Natural killer cell (primary cell): ENCODE measurements at regions not wholly inside any gene's neighbourhood (a gene's known extent, or its start where the extent isn't known, plus 50 kb on each side); places are given as distances from the start of the nearest gene placed in this dataset.

Experiments
- ATAC-seq, 3 donors: fragments of 150-1000 bp in 2 of 3; fragments of 200-7000 bp in 1 of 3; cut with Tn5 transposase; 1 replicate in 1 of 3; 2 replicates in 2 of 3; pipeline ENCODE4 v1.10.0; 2021; ENCODE audit warnings: mild to moderate bottlenecking in 2 of 3, moderate library complexity in 2 of 3
- DNase-seq, 2 donors: peaks; one replicate each; pipeline versions ENCODE4 v3.0.0 to v3.0.0-alpha.2; 2013 to 2021; ENCODE audit warnings: mixed read lengths in 1 of 2
- H3K27ac ChIP-seq: one replicate; pipeline ENCODE4 v1.5.1; 2013; ENCODE audit warnings: mild to moderate bottlenecking, low read length
- H3K27me3 ChIP-seq: one replicate; pipeline ENCODE4 v1.6.1; 2013; ENCODE audit warnings: low read length; ENCODE audit not compliant: control insufficient read depth, insufficient read depth
- H3K36me3 ChIP-seq: one replicate; pipeline ENCODE4 v1.6.1; 2013; ENCODE audit warnings: low read length; ENCODE audit not compliant: control insufficient read depth, insufficient read depth
- H3K4me1 ChIP-seq: one replicate; pipeline ENCODE4 v1.6.1; 2013; ENCODE audit warnings: low read length; ENCODE audit not compliant: control insufficient read depth, insufficient read depth
- H3K4me3 ChIP-seq: one replicate; pipeline ENCODE4 v1.5.1; 2013; ENCODE audit warnings: low read length
- H3K9me3 ChIP-seq: one replicate; pipeline ENCODE4 v1.6.1; 2013; ENCODE audit warnings: low read length; ENCODE audit not compliant: control insufficient read depth, insufficient read depth
- H3K27ac Mint-ChIP-seq, 2 donors: one replicate each; pipeline ENCODE4 v1.8.0; 2022; ENCODE audit warnings: mild to moderate bottlenecking in 2 of 2, mixed read lengths in 2 of 2, moderate library complexity in 1 of 2
- H3K27me3 Mint-ChIP-seq, 2 donors: one replicate each; pipeline ENCODE4 v1.8.0; 2022; ENCODE audit warnings: low read depth in 2 of 2, mixed read lengths in 2 of 2
- H3K36me3 Mint-ChIP-seq: one replicate; pipeline ENCODE4 v1.8.0; 2022; ENCODE audit warnings: mixed read lengths
- H3K4me1 Mint-ChIP-seq, 2 donors: one replicate each; pipeline ENCODE4 v1.8.0; 2022; ENCODE audit warnings: mixed read lengths in 2 of 2
- H3K4me3 Mint-ChIP-seq: one replicate; pipeline ENCODE4 v1.8.0; 2022; ENCODE audit warnings: mild to moderate bottlenecking, moderate library complexity, mixed read lengths
- H3K9me3 Mint-ChIP-seq, 2 donors: one replicate each; pipeline ENCODE4 v1.8.0; 2022; ENCODE audit warnings: mixed read lengths in 2 of 2
- CTCF ChIP-seq: fragments of 200-600 bp; IDR thresholded peaks from one replicate; pipeline ENCODE4 v1.8.0; 2022; ENCODE audit warnings: antibody characterized with exemption
- WGBS: methylation state at CpG from one replicate; pipeline ENCODE4 v1.1.7; 2013; ENCODE audit warnings: missing lambda C conversion rate; ENCODE audit not compliant: insufficient coverage; 5-methylcytosine and 5-hydroxymethylcytosine counted together
- intact Hi-C: fragments of 100-400 bp; cut with micrococcal nuclease; formaldehyde crosslinking; loops from one replicate; pipeline ENCODE4 v1.14.2; 2022

DNA sequence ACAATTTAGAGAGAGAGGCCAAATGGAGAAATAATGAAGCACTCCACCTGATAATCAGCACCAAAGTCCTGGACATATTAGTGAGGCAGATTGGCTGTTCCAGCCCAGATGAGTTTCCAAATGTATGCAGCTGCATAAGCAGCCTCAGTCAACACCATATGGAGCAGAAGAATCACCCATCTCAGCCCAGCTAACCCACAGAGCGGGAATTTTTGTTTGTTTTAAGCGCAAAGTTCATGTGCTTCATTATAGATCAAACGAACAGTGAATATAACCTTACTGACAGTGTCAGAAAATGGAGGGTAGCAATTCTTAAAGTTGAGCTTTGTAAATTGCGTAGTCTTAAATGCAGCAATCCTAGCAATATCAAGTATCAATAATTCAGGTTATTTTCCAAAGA lies 234.0 kb upstream of the CEP162 start:
- Mint-ChIP-seq H3K4me3 (no peak overlapping the region), H3K27me3 (no peaks in the 10 kb centered on the region), H3K4me1 (no peaks in the 10 kb centered on the region), H3K36me3 (no peaks in the 10 kb centered on the region), H3K9me3 (peaks cover 8 to 12% of the 10 kb centered on the region in 2 donors), H3K27ac (no peak overlapping the region)
- ATAC-seq (no peak), DNase-seq (no peak)
- H3K36me3 ChIP-seq, result no peaks in the 10 kb centered on the region
- 86% methylated on average over 3 of the region's 4 CpGs for WGBS
- H3K9me3 ChIP-seq, result no peaks in the 10 kb centered on the region
- no peaks in the 10 kb centered on the region for H3K4me1 ChIP-seq
- TF ChIP-seq CTCF, result no peak
- H3K27me3 ChIP-seq, result no peaks in the 10 kb centered on the region
- intact Hi-C loops, result no loop called here
- no peak overlapping the region for H3K27ac ChIP-seq
- H3K4me3 ChIP-seq, result no peak overlapping the region

DNA sequence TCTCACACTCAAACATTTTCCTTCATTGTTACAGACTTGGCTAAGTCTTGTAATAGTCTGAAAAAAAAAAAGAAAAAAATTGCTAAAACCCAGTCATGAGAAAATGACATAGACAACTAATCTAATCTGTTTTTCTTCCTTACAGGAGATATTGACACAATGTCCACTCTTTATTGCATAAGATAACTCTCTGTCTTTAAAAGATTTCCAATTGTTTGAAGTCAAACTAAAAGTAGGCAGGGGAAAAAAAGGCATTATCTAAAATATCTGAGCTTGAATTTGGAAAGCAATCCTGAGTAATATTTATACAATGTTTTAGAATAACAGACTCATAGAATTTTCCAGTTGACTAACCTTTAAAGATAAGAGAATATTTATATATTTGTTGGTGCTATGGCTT lies 233.0 kb upstream of the CEP162 start:
- Histone ChIP-seq H3K9me3 (no peaks in the 10 kb centered on the region), H3K4me3 (no peak overlapping the region), H3K27me3 (no peaks in the 10 kb centered on the region), H3K27ac (no peak overlapping the region), H3K4me1 (no peaks in the 10 kb centered on the region), H3K36me3 (no peaks in the 10 kb centered on the region)
- H3K9me3 Mint-ChIP-seq, result peaks cover 8 to 12% of the 10 kb centered on the region in 2 donors
- H3K27me3 Mint-ChIP-seq, result no peaks in the 10 kb centered on the region
- DNase-seq, result no peak
- ATAC-seq, result no peak
- H3K4me3 Mint-ChIP-seq, result no peak overlapping the region
- no peak for TF ChIP-seq CTCF
- no peak overlapping the region for H3K27ac Mint-ChIP-seq
- H3K36me3 Mint-ChIP-seq, result no peaks in the 10 kb centered on the region
- intact Hi-C loops, result no loop called here
- H3K4me1 Mint-ChIP-seq, result no peaks in the 10 kb centered on the region

GRCh38 chr6:84459401-84459800 lies 232.0 kb upstream of the CEP162 start:
- Histone ChIP-seq H3K4me3 (no peak overlapping the region), H3K27me3 (no peaks in the 10 kb centered on the region), H3K9me3 (no peaks in the 10 kb centered on the region), H3K27ac (no peak overlapping the region), H3K4me1 (no peaks in the 10 kb centered on the region), H3K36me3 (no peaks in the 10 kb centered on the region)
- intact Hi-C loops, result no loop called here
- ATAC-seq, result no peak
- Mint-ChIP-seq H3K36me3 (no peaks in the 10 kb centered on the region), H3K27me3 (no peaks in the 10 kb centered on the region), H3K9me3 (peaks cover 7 to 12% of the 10 kb centered on the region in 2 donors), H3K27ac (no peak overlapping the region), H3K4me1 (no peaks in the 10 kb centered on the region), H3K4me3 (no peak overlapping the region)
- WGBS, result 69% methylated on average over 3 of the region's 3 CpGs
- DNase-seq, result no peak
- no peak for TF ChIP-seq CTCF

DNA sequence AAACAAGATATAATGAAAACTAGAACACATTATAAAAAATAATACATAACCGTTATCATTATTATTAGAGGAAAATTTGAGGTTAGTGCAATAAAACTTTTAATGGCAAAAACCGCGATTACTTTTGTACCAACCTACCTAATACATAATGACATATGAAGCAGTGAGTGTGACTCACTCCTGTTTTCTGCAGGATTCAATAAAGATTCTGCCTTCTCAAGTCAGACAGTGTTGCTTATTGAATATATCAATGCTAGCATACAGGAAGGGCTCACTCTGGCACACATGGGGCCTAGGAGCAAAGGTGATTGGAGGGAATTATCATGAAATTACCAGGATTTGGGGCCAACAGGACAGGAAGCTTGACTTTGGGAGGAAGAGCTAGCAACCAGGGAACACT lies 230.8 kb upstream of the CEP162 start:
- no peaks in the 10 kb centered on the region for H3K4me1 Mint-ChIP-seq
- Histone ChIP-seq H3K36me3 (no peaks in the 10 kb centered on the region), H3K9me3 (no peaks in the 10 kb centered on the region), H3K27ac (no peak overlapping the region), H3K4me3 (no peak overlapping the region), H3K4me1 (no peaks in the 10 kb centered on the region), H3K27me3 (no peaks in the 10 kb centered on the region)
- WGBS, result no CpG with 5 or more reads among the region's 3 CpGs
- no peak for TF ChIP-seq CTCF
- H3K27me3 Mint-ChIP-seq, result no peaks in the 10 kb centered on the region
- peaks cover 5 to 9% of the 10 kb centered on the region in 2 donors for H3K9me3 Mint-ChIP-seq
- intact Hi-C loops, result no loop called here
- no peak overlapping the region for H3K27ac Mint-ChIP-seq
- no peaks in the 10 kb centered on the region for H3K36me3 Mint-ChIP-seq
- DNase-seq (no peak), ATAC-seq (no peak)
- no peak overlapping the region for H3K4me3 Mint-ChIP-seq
